SH-SY5Y (cell line): ENCODE measurements at regions not wholly inside any gene's neighbourhood (a gene's known extent, or its start where the extent isn't known, plus 50 kb on each side); places are given as distances from the start of the nearest gene placed in this dataset.

ENCODE experiments used
- GATA2 ChIP-seq: IDR thresholded peaks from 2 replicates; pipeline ENCODE4 v1.6.1; 2011; ENCODE audit warnings: mild to moderate bottlenecking, low read depth, low read length
- GATA3 ChIP-seq: IDR thresholded peaks from 2 replicates; pipeline ENCODE4 v1.6.1; 2011; ENCODE audit warnings: low read depth, mild to moderate bottlenecking, low read length, moderate library complexity

DNA sequence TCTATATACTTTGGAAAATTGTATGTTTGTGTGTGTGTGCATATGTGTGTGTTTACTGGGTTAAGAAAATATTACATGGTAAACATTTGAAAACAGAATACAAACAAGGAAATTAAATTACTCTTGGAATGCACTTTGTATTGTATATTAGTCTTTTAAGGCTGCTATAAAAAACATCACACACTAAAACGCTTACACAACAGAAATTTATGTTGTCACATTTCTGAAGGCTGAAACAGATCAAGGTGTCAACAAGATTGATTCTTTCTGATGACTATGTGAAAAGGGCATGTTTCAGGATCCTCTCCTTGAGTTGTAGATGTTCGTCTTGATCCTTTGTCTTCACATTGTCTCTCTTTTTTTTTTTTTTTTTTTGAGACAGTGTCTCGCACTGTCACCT is 149.1 kb upstream of the CNTN5 start:
- TF ChIP-seq GATA3 (no peak), GATA2 (no peak)
